ENCODE measurements at regions not wholly inside any gene's neighbourhood (a gene's known extent, or its start where the extent isn't known, plus 50 kb on each side); places are given as distances from the start of the nearest gene placed in this dataset.
"Not testable (repeated sequence)": the region's sequence is repeated elsewhere in the genome, so short reads cannot be mapped to it uniquely, and the experiment has no call there.

GRCh38 chr12:67540920-67541624 is 107.5 kb upstream of the DYRK2 start:
- no peak for DNase-seq

GRCh38 chr12:67541625-67541991 is 106.9 kb upstream of the DYRK2 start:
- no peak for DNase-seq

DNA sequence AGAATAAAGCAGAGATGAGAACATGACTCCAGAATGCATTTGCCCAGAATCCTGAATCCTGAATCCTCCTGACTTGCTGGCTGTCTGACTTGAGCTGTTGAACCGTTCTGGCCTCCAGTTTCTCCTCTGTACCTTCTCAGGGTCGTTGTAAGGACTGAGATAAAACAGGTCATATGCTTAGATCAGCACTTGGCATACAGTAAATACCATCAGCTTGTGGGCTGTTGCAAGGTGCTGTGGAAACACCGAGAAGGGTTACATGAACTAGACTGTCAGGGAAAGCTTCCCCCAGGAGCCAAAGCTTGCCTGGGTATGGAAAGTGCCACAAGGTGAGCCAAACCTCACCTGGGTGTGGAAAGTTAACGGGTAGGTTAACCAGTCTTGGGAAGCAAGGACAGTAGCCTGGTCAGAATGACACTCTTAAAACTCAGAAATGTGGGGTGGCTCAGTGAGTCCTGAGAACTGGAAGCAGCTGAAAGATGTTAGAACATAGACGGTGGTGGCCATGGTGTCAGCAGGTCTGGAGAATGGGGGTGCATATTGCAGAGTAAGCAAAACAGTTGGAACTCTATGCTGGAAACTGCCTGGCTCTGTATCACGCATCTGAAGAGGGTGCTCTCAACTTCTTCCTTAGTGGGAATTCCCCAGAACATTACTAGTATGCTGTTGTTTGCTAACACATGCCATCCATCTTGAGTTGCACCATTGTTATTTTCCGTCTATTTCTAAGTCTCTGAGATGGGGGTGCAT is 105.3 kb upstream of the DYRK2 start:
- no peak for DNase-seq

GRCh38 chr12:67545298-67545697 is 103.2 kb upstream of the DYRK2 start:
- no peak for DNase-seq

DNA sequence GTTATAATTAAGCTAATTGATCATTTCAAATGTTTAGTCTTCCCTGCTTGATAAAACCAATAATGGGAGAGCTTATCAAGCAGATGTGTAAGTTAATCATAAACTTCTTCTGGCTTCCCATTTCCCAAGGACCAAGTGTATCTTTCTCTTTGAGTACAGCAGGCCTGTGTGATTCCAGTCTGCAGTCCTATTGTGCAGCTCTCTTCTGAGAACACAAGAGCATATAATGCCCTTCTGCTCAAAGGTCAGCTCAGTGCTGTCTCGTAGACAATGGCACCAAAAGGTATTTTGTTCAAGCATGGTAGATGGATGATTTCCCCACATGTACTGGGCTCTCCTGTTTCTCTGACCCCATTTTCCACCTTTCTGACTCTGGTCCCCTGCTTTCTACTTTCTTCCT is 101.8 kb upstream of the DYRK2 start:
- DNase-seq: no peak

DNA sequence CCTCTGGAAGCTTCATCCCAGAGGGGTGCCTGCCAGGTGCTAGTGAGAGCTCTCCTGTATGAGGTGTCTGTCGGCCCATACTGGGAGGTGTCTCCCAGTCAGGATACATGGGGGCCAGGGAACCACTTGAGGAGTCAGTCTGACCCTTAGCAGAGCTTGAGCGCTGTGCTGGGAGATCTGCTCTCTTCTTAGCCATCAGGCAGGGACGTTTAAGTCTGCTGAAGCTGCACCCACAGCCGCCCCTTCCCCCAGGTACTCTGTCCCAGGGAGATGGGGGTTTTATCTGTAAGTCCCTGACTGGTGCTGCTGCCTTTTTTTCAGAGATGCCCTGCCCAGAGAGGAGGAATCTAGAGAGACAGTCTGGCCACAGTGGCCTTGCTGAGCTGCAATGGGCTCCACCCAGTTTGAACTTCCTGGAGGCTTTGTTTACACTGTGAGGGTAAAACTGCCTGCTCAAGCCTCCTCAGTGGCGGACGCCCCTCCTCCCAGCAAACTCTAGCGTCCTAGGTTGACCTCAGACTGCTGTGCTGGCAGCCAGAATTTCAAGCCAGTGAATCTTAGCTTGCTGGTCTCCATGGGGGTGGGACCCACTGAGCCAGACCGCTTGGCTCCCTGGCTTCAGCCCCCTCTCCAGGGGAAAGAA is 93.3 kb upstream of the DYRK2 start:
- not testable (repeated sequence) for DNase-seq

DNA sequence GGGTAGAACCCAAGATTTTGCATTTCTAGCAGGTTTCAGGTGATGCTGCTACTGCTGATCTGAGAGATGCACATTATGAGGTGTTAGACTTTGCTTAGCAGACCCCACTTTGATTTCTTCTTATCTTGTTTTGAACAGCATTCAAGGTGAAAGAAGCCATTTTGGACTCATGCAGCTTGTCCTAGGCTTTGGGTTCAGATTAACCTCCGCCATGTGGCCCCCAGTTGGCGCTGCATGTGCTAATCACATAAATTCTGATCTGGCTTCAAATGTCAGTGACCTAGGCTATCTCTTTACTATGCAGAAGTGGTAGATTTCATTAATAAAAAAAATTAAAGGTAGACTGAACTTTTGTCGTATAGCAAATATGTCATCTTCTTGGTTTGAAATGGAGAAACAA is 89.8 kb upstream of the DYRK2 start:
- DNase-seq: no peak

DNA sequence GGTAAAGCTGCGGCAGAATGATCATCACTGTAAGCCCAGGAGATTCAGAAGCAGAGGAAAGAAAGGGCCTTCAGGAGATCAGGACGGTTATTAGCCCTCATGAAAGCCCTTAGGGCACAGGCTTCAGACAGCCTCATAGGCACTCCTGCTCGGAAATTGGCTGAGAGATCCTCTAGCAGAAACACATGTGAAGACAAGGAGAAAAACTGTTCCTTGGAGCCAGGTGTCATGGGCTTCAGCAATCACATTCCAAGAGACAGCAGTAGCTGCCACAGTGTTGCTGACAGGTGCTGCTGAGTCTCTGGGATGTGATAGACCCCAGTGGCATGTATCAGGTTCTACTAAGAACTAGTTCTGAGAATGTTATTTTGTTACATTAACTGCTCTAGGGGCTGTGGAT is 88.8 kb upstream of the DYRK2 start:
- no peak for DNase-seq

DNA sequence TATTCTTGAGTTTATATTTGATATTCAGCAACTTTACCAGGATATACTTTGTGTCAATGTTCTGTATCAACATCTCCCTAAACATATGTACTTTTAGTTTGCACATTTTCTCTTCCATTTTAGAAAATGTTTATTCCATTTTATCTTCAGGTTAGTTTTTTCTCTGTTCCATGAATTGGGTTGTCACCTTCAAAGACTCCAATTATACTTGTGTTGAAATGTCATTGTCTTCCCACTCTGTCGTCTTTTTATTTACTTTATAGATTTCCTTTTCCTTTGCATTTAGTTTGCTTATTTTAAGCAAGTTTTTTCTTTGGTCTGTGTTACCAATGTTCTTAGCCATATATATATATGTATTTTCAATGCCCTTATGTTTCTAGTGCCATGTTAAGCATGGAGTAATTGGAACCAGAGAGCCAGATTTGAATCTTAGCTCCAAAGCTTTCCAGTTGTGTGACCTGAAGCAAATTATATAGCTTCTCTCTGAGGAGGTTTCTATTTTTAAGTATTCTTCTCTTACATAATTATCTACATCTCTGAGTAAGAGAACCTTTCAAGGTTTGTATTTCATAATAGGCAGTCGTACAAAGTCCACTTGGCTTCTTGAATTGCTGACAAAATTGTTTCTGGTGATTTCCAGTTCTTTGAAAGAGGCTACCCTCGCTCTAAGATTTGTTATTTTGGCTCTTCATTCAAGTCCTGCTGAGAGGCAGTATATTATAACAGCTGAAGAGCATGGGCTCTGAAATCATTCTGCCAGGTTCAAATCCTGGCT is 85.8 kb upstream of the DYRK2 start:
- no peak for DNase-seq

- DNase-seq: no peak
Observed at GRCh38 chr12:67568055-67568454, 80.5 kb upstream of the DYRK2 start.

GRCh38 chr12:67572492-67572891 is 76.1 kb upstream of the DYRK2 start:
- DNase-seq: no peak

- no peak for DNase-seq
Observed at GRCh38 chr12:67573566-67573965, 75.0 kb upstream of the DYRK2 start.

GRCh38 chr12:67578976-67579661 is 69.4 kb upstream of the DYRK2 start:
- peak; percentile 2 for DNase-seq

DNA sequence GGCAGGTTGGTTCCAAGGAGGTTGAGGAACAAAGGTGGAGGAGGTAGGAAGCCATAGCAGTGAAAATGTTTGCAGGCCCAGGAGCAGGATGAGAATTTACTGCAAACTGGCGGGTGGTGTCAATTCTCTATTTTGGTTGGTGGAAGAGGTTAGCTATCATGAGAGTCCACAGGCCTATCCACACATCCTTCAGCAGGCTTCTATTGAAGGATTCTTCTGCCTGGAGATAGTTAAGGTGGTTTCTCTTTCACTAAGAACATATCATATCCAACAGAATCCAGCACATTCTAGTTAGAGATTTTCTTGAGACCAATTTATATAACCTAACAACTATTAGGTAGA is 68.9 kb upstream of the DYRK2 start:
- no peak for DNase-seq

DNA sequence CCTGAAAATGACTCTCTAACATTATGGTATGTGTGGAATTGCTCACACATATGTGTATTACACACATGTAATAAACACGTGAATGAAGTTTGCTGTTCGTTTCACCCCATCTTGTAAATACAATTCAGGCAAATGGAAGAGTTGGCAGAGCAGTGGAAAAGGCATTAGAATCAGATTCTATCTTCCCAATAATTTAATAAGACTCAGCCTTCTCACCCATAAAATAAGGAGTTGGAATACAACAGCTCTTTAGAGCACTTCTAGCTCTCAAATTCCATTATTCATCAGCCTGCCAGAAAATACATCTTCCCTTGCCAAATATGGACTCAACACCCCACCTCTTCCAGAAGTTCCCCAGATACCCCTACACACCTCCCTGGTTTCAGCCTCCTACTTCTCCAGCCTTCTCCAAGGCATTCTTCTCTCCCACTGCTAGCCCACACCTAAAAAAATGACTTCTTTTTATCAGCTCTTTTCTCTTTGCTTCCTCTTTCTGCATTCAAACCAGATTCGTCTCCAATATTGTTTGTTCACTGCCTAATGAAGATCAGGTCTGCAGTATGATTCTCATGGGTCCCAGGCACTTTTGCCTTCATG is 66.2 kb upstream of the DYRK2 start:
- no peak for DNase-seq

DNA sequence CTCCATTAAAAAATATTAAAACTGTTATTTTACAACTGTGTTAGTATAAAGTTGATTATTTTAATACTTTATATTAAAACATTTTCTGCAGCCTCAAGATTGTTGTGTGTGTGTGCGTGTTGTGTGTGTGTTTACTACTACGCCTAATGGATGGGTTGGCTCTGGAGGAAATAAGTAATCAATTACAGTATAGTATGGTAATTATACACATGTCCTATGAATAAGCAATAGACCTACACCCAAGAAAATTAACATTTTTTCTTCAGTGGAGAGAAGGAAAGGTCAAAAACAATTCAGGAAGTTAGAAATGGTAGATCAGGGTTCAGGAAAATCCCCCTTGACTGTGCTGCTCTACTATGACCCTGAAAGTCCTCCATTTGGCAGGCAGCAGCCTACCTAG is 65.7 kb upstream of the DYRK2 start:
- no peak for DNase-seq

DNA sequence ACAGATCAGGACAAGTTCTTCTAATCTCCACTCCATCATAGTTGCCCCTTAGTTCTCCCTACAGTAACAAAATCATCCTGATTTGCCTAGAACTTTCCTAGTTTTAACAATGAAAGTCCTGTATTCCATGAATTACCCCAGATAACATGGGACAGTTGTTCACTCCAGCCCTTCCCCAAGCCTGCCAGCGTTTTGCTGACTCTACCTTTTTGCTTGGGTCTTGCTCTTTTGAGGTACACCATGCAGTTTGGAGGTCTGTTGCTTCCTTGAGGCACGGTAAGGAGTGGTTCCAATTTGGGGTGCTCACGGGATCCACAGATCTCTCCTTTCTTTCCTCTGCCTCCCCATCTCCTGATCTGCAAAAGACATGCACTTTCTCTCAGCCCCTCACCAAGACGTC is 61.6 kb upstream of the DYRK2 start:
- DNase-seq: no peak

GRCh38 chr12:67589078-67589477 is 59.5 kb upstream of the DYRK2 start:
- DNase-seq: no peak

DNA sequence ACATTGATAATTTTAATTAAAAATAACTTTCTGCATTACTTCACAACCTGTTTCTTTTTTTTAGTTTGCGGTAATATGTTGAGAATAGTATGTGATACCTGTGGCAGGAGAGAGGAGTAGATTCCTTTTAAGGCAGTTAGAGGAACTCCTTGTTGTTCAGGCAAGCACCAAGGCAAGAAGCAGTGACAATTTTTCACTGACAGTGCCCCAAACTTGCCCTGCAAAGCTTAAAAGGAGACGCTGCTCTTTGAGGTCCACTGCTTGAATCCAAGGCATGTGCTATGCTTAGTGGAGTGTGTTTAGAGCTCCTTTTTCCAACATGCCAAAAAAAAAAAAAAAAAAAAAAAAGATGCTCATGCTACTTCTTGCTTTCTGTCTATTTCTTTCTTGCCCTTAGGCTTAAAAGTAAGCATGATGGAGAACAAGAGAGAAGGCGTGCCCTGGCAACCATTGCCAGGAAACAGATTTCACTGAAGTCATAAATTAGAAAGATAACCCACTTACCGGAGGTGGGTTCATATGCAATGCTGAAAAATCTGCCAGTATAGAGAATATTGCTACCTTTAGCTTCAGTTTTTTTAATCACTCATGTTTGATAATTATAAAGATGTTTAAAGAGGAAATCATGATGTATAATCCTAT is 58.3 kb upstream of the DYRK2 start:
- no peak for DNase-seq

DNA sequence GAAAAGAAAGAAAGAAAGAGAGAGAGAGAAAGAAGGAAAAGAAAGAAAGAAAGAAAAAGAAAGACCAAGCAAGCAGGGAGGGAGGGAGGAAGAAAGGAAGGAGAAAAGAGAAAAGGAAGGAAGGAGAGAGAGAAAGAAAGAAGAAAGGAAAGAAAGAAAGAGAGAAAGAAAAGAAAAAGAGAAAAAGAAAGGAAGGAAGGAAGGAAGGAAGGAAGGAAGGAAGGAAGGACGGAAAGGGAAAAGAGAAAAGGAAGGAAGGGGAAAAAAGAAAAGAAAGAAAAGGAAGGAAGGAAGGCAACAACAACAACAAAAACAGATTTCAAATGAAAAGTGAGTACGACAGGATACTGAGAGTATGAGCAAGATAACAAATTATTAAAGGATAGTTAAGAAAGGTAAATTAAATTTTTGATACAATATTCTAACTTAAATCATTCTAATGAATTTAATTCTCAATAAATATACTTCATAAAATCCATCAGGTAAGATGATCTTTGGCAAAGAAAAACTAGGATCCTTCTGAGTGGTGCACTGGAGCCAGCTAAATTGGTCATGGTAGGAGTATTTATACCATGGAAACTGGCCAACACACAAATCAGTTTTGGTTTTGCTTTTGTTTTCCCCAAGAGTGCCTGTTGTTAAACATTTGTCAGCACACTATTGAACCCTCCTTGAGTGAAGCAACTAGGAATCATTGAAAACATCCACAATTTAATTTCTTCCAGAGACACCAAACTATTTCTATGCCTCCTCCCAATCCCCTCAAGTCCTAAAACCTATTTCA is 56.1 kb upstream of the DYRK2 start:
- DNase-seq: no peak

DNA sequence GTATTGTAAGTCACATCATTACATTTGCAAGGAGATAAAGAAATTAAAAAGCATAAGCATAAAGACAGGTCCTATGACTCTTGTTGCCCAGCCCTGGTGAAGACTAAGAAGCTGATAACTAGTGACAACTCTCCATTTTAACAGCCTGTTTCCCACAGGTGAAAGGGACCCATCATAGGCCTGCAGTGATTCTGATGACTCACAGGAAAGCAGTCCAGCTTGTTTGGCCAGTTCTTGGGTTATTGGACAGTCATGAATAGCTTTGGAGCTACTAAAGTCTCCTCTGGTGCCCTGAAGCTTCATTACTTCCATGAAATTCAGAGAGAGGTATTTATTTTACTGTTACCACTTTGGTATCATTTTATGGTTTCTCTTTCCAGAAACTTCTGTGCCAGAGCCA is 55.5 kb upstream of the DYRK2 start:
- no peak for DNase-seq

All from KG1 (cell line).